Breast epithelium (tissue), 4 donors: ENCODE measurements at regions not wholly inside any gene's neighbourhood (a gene's known extent, or its start where the extent isn't known, plus 50 kb on each side); places are given as distances from the start of the nearest gene placed in this dataset.

ENCODE experiments used
- DNase-seq, 2 donors: peaks; one replicate each; pipeline ENCODE4 v3.0.0-alpha.2; 2019; ENCODE audit warnings: low spot score in 2 of 2
- H3K27ac ChIP-seq, 2 donors: fragments of 200-600 bp; sonication (generic) in 1 of 2; one replicate each; pipeline ENCODE4 v1.5.1; 2016 to 2019; ENCODE audit warnings: mild to moderate bottlenecking in 1 of 2
- H3K27me3 ChIP-seq, 2 donors: fragments of 200-600 bp; sonication (generic) in 1 of 2; one replicate each; pipeline versions ENCODE4 v1.5.1 to v1.6.0; 2017 to 2019; ENCODE audit warnings: control low read depth in 1 of 2, mild to moderate bottlenecking in 1 of 2
- H3K36me3 ChIP-seq: fragments of 200-600 bp; one replicate; pipeline ENCODE4 v1.5.1; 2019
- H3K4me1 ChIP-seq, 2 donors: fragments of 200-600 bp; sonication (generic); one replicate each; pipeline ENCODE4 v1.5.1; 2016 to 2019; ENCODE audit warnings: control low read depth in 1 of 2
- H3K4me3 ChIP-seq, 3 donors: fragments of 200-600 bp; sonication (generic); 1 replicate in 2 of 3; 2 replicates in 1 of 3; pipeline ENCODE4 v1.5.1; 2016 to 2019; ENCODE audit warnings: mild to moderate bottlenecking in 3 of 3, moderate library complexity in 2 of 3
- H3K9me3 ChIP-seq, 2 donors: fragments of 200-600 bp; sonication (generic) in 1 of 2; one replicate each; pipeline ENCODE4 v1.5.1; 2016 to 2019; ENCODE audit warnings: control low read depth in 1 of 2
- POLR2A ChIP-seq: fragments of 450-650 bp; IDR thresholded peaks from one replicate; pipeline ENCODE4 v1.6.1; 2016; ENCODE audit warnings: antibody characterized with exemption, mild to moderate bottlenecking, moderate library complexity
- POLR2AphosphoS5 ChIP-seq, 3 donors: sonication (generic); formaldehyde crosslinking; IDR thresholded peaks; one replicate each; pipeline ENCODE4 v1.6.1; 2017; ENCODE audit warnings: antibody characterized with exemption in 3 of 3
- intact Hi-C: fragments of 100-400 bp; cut with DNase I; formaldehyde crosslinking; loops from one replicate; pipeline ENCODE4 v1.15.1; 2023; ENCODE audit warnings: low total_unique reads
- TF ChIP-seq, protein P1 (sequence below), 3 donors: fragments of 450-650 bp; IDR thresholded peaks; one replicate each; pipeline ENCODE4 v1.5.1; 2016 to 2017; ENCODE audit warnings: antibody characterized with exemption in 3 of 3, mild to moderate bottlenecking in 3 of 3, moderate library complexity in 3 of 3

DNA sequence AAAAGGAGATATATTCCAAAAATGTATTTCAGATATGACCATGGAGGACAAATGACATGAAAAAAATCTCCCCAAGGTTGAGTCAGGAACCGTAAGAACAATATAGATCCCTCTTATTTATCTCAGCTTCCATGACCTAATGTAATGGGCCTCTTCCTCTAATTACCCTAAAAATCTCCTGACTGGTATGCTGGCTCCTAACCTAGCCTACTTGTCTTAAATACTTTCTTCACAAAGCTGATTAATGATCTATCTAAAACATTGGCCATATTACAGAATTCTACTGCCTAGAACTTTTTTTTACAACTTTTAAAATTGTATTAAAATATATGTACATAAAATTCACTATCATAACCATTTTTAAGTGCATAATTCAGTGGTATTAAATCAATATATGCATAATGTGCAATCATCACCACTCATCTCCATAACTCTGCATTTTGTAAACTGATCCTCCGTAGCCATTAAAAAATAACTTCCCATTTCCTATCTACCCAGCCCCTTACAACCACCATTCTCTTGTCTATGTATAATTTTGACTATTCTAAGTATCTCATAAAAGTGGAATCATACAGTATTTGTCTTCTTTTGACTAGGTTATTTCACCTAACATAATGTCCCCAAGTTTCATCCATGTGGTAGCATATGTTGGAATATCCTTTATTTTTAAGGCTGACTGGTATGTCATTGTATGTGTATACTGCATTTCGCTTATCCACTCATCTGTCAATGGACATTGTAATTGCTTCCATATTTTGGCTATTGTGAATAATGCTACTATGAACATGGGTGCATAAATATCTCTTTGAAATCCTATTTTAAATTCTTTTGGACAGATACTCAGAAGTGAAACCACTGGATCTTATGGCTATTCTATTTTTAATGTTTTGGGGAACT, 464.6 kb downstream of the ADAMTS20 start:
- intact Hi-C loops = no loop called here
- no peaks in the 10 kb centered on the region for H3K27me3 ChIP-seq
- no peak overlapping the region for H3K27ac ChIP-seq
- H3K36me3 ChIP-seq = no peaks in the 10 kb centered on the region
- no peak overlapping the region for H3K4me3 ChIP-seq
- no peak for DNase-seq
- peaks cover 8 to 9% of the 10 kb centered on the region in 2 donors for H3K9me3 ChIP-seq
- no peaks in the 10 kb centered on the region for H3K4me1 ChIP-seq
- TF ChIP-seq POLR2A (no peak), POLR2AphosphoS5 (IDR thresholded peaks at IDR 0.05) (no peak)
- TF ChIP-seq, protein P1, sequence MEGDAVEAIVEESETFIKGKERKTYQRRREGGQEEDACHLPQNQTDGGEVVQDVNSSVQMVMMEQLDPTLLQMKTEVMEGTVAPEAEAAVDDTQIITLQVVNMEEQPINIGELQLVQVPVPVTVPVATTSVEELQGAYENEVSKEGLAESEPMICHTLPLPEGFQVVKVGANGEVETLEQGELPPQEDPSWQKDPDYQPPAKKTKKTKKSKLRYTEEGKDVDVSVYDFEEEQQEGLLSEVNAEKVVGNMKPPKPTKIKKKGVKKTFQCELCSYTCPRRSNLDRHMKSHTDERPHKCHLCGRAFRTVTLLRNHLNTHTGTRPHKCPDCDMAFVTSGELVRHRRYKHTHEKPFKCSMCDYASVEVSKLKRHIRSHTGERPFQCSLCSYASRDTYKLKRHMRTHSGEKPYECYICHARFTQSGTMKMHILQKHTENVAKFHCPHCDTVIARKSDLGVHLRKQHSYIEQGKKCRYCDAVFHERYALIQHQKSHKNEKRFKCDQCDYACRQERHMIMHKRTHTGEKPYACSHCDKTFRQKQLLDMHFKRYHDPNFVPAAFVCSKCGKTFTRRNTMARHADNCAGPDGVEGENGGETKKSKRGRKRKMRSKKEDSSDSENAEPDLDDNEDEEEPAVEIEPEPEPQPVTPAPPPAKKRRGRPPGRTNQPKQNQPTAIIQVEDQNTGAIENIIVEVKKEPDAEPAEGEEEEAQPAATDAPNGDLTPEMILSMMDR (IDR thresholded peaks at IDR 0.05) = no peak

DNA sequence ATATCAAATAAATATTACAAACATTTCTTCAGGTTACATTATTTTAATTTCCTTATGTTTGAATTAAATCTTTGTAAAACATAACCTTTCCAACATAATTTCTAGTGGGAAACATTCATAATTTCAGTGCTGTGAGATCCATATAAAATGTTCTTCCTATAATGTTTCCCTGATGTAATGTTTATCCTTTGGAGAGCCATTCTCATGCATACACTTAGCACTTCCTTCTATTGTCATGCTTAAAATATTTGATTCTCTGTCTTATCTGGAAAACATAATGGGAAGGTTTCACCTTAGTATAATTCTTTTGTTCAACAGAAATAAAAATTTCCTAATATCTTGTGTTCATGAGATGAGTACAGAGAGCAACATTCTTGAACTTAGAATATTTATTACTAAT, 472.5 kb downstream of the ADAMTS20 start:
- TF ChIP-seq, protein P1 (IDR thresholded peaks at IDR 0.05) = no peak
- TF ChIP-seq POLR2AphosphoS5 (IDR thresholded peaks at IDR 0.05) (no peak), POLR2A (no peak)
- Histone ChIP-seq H3K4me3 (no peak overlapping the region), H3K27me3 (no peaks in the 10 kb centered on the region), H3K36me3 (no peaks in the 10 kb centered on the region), H3K27ac (no peak overlapping the region), H3K9me3 (no peaks in the 10 kb centered on the region), H3K4me1 (no peaks in the 10 kb centered on the region)
- intact Hi-C loops = no loop called here
- no peak for DNase-seq

DNA sequence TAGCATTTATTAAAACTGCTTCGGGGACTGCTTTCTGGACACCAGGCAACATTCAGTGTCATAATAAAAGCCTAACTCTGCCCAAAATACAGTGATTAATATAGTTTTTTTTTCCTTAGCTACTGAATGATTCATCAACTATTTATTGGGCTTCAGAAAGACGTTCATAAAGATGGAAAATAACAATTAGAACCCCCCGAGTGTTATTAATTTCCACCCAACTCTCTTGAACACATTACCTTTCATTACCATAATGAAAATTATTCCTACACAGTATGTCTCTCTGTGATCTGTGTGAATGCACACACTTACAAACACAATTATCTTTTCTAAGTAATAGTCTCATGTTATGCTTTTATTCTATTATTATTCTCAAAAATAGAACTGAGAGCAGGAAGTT, 473.0 kb downstream of the ADAMTS20 start:
- Histone ChIP-seq H3K9me3 (no peaks in the 10 kb centered on the region), H3K36me3 (no peaks in the 10 kb centered on the region), H3K4me1 (no peaks in the 10 kb centered on the region), H3K4me3 (no peak overlapping the region), H3K27ac (no peak overlapping the region), H3K27me3 (no peaks in the 10 kb centered on the region)
- TF ChIP-seq POLR2AphosphoS5 (IDR thresholded peaks at IDR 0.05) = no peak
- no peak for DNase-seq
- intact Hi-C loops = no loop called here

DNA sequence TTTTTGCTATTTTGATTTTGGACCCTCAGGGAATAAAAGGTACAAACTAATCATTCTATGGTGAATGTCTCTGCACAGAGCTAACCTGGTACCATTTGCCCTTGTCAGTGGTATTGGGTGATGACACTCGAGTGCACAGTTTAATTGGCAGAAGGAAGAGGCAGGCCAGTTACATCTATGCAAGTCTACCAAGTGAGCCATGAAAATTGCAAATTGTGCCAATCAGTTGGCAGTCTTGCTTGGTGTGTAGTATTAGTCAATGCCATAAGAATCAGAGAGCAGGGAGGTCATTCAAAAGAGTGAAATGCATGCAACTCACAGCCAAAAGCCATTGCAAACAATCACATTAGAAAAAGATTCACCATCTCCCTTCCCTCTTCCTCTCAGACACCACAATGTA, 479.6 kb downstream of the ADAMTS20 start:
- H3K4me1 ChIP-seq = no peaks in the 10 kb centered on the region
- TF ChIP-seq POLR2A (no peak), POLR2AphosphoS5 (IDR thresholded peaks at IDR 0.05) (no peak)
- TF ChIP-seq, protein P1 (IDR thresholded peaks at IDR 0.05) = no peak
- H3K36me3 ChIP-seq = no peaks in the 10 kb centered on the region
- H3K9me3 ChIP-seq = no peaks in the 10 kb centered on the region
- intact Hi-C loops = no loop called here
- H3K4me3 ChIP-seq = no peak overlapping the region
- DNase-seq = no peak
- no peaks in the 10 kb centered on the region for H3K27me3 ChIP-seq
- no peak overlapping the region for H3K27ac ChIP-seq

DNA sequence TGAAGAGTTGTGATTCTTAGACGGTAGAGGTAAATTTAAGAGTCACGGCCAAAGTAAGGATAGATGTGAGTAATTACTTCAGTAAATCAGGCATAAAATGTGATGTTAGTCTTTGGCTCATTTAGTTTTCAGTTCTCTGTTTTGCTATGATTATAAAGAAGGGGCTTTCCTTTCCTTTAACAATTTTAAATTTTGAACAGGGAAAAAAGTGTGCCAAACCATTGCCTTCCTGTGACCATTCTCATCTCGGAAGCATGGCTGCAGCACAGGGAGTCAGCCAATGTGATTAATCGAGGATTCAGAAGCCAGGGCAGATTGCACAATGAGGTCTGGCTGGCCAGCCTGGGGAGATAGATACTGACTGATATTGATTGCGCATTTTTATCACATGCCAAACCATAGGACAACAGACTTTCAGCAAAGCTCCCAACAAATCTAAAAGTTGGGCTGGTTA, 480.2 kb upstream of the PRICKLE1 start:
- no peak for DNase-seq
- TF ChIP-seq POLR2A (no peak), POLR2AphosphoS5 (IDR thresholded peaks at IDR 0.05) (peak in 1 of 3 donors; percentile 74)
- Histone ChIP-seq H3K36me3 (no peaks in the 10 kb centered on the region), H3K4me3 (no peak overlapping the region), H3K4me1 (no peaks in the 10 kb centered on the region), H3K27ac (no peak overlapping the region), H3K27me3 (no peaks in the 10 kb centered on the region), H3K9me3 (no peaks in the 10 kb centered on the region)
- intact Hi-C loops = no loop called here

DNA sequence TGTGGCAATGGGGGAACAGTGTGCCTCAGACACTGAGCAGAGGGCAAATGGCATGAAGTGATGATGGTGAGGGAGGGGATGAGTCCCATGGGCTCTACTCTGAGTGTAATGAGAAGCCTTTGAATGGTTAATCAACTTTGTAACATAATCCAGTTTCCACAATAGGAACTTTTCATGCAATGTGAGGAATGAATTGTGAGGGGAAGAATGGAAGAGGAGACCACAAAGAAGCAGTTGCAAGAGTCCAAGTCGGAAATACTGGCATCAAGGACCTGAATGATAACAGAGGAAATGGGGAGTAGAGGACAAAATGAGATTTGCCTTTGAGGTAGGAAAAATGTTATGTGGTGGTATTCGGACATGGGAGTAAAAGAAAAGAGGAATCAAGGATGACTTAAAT, 476.9 kb upstream of the PRICKLE1 start:
- no peak for TF ChIP-seq POLR2AphosphoS5 (IDR thresholded peaks at IDR 0.05)
- intact Hi-C loops = no loop called here
- no peaks in the 10 kb centered on the region for H3K9me3 ChIP-seq
- no peak for DNase-seq
- H3K27me3 ChIP-seq = no peaks in the 10 kb centered on the region
- no peak overlapping the region for H3K4me3 ChIP-seq
- H3K27ac ChIP-seq = no peak overlapping the region
- no peaks in the 10 kb centered on the region for H3K36me3 ChIP-seq
- H3K4me1 ChIP-seq = no peaks in the 10 kb centered on the region
